GM19240 (cell line): ENCODE measurements at regions not wholly inside any gene's neighbourhood (a gene's known extent, or its start where the extent isn't known, plus 50 kb on each side); places are given as distances from the start of the nearest gene placed in this dataset.
"Not testable (repeated sequence)": the region's sequence is repeated elsewhere in the genome, so short reads cannot be mapped to it uniquely, and the experiment has no call there.

ENCODE experiments used
- DNase-seq: peaks from one replicate; pipeline ENCODE4 v3.0.0; 2011; ENCODE audit warnings: low spot score; ENCODE audit not compliant: insufficient read length

- DNase-seq: not testable (repeated sequence)
These were observed 149.7 kb downstream of the TMEM121 start for GRCh38 chr14:105675905-105676670.

GRCh38 chr14:105678057-105678456 lies 151.7 kb downstream of the TMEM121 start:
- DNase-seq: not testable (repeated sequence)

GRCh38 chr14:105678996-105679958 lies 152.9 kb downstream of the TMEM121 start:
- DNase-seq: not testable (repeated sequence)

GRCh38 chr14:105679959-105680735 lies 153.8 kb downstream of the TMEM121 start:
- DNase-seq: not testable (repeated sequence)

GRCh38 chr14:105680736-105681098 lies 154.3 kb downstream of the TMEM121 start:
- not testable (repeated sequence) for DNase-seq

- DNase-seq: not testable (repeated sequence)
These were observed 155.3 kb downstream of the TMEM121 start for GRCh38 chr14:105681606-105682185.

- not testable (repeated sequence) for DNase-seq
These were observed 156.1 kb downstream of the TMEM121 start for GRCh38 chr14:105682442-105682841.

- no peak for DNase-seq
These were observed 156.7 kb downstream of the TMEM121 start for GRCh38 chr14:105682956-105683570.

- DNase-seq: not testable (repeated sequence)
These were observed 157.7 kb downstream of the TMEM121 start for GRCh38 chr14:105684056-105684455.

- DNase-seq: not testable (repeated sequence)
These were observed 158.2 kb downstream of the TMEM121 start for GRCh38 chr14:105684597-105684996.

GRCh38 chr14:105685003-105685402 lies 158.6 kb downstream of the TMEM121 start:
- no peak for DNase-seq

GRCh38 chr14:105685605-105686004 lies 159.2 kb downstream of the TMEM121 start:
- DNase-seq: not testable (repeated sequence)

- not testable (repeated sequence) for DNase-seq
These were observed 159.7 kb downstream of the TMEM121 start for GRCh38 chr14:105686050-105686449.

- DNase-seq: not testable (repeated sequence)
These were observed 160.2 kb downstream of the TMEM121 start for GRCh38 chr14:105686462-105687170.

GRCh38 chr14:105687171-105688022 lies 161.0 kb downstream of the TMEM121 start:
- not testable (repeated sequence) for DNase-seq

- not testable (repeated sequence) for DNase-seq
These were observed 161.6 kb downstream of the TMEM121 start for GRCh38 chr14:105688023-105688351.

GRCh38 chr14:105688664-105689221 lies 162.4 kb downstream of the TMEM121 start:
- DNase-seq: not testable (repeated sequence)

GRCh38 chr14:105689722-105690121 lies 163.3 kb downstream of the TMEM121 start:
- DNase-seq: no peak

- DNase-seq: no peak
These were observed 164.3 kb downstream of the TMEM121 start for GRCh38 chr14:105690671-105691070.
